ENCODE measurements at regions not wholly inside any gene's neighbourhood (a gene's known extent, or its start where the extent isn't known, plus 50 kb on each side); places are given as distances from the start of the nearest gene placed in this dataset.

GRCh38 chr1:8267307-8267706, 50.6 kb upstream of the SLC45A1 start:
- no peak for DNase-seq (ENCODE audit: low read depth)

DNA sequence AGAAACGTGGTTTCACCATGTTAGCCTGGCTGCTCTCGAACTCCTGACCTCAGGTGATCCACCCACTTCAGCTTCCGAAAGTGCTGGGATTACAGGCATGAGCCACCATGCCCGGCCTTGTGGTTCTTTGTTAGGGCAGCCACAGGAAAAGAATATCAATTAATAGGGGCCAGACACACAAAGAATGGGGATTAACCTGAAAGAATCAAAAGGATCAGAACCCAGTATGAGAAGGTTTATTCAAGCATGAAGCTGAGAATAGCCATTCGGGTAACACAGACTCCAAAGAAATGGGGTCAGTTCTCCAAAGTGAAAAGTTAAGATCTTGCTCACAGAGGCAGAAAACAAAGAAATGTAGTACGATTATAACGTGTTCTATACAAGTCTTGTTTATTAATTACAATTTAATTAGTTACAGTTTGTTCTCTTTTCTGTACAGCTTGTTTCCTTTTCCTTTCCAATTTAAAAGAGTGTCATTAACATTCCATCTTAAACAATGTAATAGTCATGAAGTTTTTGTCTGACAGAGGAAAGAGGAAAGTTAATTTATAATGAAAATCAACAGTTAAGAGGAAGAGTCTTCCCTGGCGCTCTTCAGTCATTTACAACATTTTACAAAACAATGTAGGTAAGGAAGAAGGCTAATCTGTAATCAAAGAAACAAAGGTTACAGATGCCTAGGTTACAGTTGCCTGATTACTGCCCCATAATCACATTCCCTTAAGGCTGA, 51.3 kb upstream of the SLC45A1 start:
- DNase-seq (ENCODE audit: low read depth): no peak

DNA sequence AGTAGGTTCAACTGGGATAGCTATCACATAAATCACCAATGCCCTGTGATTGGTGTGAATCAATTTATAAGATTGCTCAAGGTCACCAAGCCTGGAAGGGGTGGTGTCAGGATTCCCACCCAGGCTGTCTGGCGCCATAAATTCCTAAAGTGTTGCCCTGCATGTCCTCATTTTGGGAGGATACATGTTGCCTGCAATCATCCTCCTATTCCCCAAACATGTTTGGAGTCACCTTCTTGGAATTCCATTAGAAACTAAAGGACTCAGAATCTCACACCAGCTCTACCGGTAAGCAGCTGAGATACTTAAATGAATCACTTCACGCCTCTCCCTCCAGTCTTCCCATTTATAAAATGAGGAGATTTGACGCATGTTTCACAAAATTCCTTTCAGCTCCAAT, 54.1 kb upstream of the SLC45A1 start:
- DNase-seq (ENCODE audit: low read depth): no peak

GRCh38 chr1:8261398-8261762, 56.5 kb upstream of the SLC45A1 start:
- DNase-seq (ENCODE audit: low read depth): no peak

- DNase-seq (ENCODE audit: low read depth): no peak
These were observed 58.2 kb upstream of the SLC45A1 start for GRCh38 chr1:8259498-8260290.

DNA sequence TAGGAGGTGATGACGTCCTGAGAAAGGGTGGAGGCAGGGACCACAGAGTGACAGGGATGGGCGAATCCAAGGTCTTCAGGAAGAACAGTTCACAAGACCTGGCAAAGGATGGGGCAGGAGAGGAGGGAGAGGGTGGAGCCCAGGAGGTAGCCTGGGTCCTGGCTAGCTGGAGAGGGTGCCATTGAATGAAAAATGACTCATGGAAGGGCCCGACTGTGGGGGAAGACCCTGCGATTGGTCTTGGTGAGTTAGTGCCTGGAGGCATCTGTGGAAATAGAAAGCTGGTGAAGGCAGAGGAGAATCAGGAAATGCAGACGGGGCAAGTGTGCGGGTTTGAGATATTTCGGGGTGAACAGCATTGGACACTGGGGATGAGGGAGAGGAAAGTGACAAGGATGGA, 60.3 kb upstream of the SLC45A1 start:
- no peak for DNase-seq (ENCODE audit: low read depth)

GRCh38 chr1:8256321-8256720, 61.6 kb upstream of the SLC45A1 start:
- DNase-seq (ENCODE audit: low read depth): no peak

GRCh38 chr1:8255712-8256111, 62.2 kb upstream of the SLC45A1 start:
- DNase-seq (ENCODE audit: low read depth): no peak

DNA sequence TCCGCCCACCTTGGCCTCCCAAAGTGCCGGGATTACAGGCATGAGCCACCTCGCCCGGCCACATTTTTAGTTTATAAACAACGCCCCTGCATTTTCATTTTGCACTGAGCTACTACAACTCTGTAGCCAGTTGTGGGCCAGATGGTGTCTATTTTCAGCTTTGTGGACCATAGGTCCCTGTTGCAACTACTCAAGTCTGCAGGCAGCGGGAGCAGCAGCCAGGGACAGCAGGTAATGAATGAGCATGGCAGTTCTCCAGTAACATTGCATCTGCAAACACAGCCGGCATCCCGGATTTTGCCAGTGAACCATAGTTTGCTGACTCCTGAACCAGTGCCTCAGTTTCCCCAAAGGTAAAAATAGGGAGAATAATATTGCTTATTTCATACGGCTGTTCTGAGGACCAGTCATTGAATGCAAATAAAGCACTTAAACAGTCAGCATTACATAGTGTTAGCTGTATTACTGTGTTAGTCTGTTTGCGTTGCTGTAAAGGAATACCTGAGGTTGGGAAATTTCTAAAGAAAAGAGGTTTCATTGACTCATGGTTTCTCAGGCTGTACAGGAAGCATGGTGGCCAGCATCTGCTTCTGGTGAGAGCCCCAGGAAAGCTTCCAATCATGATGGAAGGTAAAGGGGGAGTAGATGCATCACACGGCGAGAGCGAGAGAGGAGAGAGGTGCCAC, 65.5 kb upstream of the SLC45A1 start:
- DNase-seq (ENCODE audit: low read depth): no peak

GRCh38 chr1:8251635-8252034, 66.3 kb upstream of the SLC45A1 start:
- no peak for DNase-seq (ENCODE audit: low read depth)

GRCh38 chr1:8249838-8250237, 68.1 kb upstream of the SLC45A1 start:
- DNase-seq (ENCODE audit: low read depth): no peak

- DNase-seq (ENCODE audit: low read depth): no peak
These were observed 70.0 kb upstream of the SLC45A1 start for GRCh38 chr1:8247811-8248436.

DNA sequence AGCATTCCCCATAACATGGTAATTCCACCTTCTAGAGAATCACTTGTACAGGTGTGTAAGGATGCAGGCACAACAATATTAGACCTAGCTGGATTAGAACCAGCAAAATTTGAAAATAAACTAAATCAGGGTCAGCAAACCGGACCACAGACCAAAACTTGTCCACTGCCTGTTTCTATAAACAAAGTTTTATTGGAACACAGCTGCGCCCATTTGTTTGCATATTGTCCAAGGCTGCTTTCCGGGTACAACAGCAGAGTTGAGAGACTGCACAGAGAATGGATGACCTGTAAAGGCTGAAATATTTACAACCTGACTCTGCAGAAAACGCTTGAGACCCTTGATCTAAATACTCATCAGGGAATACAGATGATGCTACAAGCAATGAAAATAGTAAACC, 73.6 kb upstream of the SLC45A1 start:
- no peak for DNase-seq (ENCODE audit: low read depth)

DNA sequence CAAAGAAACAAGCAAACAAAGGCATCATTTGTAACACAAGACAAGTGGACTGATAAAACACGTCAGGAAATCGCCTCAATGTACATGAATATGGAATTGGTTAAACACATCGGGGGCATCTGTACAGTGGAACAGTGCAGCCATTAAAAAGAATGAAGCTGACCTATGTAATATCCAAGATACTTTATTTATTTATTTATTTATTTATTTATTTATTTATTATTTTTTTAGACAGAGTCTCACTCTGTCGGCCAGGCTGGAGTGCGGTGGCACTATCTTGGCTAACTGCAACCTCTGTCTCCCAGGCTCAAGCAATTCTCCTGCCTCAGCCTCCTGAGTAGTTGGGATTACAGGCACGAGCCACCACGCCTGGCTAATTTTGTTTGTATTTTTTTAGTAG, 75.4 kb upstream of the SLC45A1 start:
- DNase-seq (ENCODE audit: low read depth): no peak

- no peak for DNase-seq (ENCODE audit: low read depth)
These were observed 76.4 kb upstream of the SLC45A1 start for GRCh38 chr1:8241417-8242014.

- DNase-seq (ENCODE audit: low read depth): no peak
These were observed 78.4 kb upstream of the SLC45A1 start for GRCh38 chr1:8239306-8240023.

- no peak for DNase-seq (ENCODE audit: low read depth)
These were observed 78.9 kb upstream of the SLC45A1 start for GRCh38 chr1:8239039-8239305.

DNA sequence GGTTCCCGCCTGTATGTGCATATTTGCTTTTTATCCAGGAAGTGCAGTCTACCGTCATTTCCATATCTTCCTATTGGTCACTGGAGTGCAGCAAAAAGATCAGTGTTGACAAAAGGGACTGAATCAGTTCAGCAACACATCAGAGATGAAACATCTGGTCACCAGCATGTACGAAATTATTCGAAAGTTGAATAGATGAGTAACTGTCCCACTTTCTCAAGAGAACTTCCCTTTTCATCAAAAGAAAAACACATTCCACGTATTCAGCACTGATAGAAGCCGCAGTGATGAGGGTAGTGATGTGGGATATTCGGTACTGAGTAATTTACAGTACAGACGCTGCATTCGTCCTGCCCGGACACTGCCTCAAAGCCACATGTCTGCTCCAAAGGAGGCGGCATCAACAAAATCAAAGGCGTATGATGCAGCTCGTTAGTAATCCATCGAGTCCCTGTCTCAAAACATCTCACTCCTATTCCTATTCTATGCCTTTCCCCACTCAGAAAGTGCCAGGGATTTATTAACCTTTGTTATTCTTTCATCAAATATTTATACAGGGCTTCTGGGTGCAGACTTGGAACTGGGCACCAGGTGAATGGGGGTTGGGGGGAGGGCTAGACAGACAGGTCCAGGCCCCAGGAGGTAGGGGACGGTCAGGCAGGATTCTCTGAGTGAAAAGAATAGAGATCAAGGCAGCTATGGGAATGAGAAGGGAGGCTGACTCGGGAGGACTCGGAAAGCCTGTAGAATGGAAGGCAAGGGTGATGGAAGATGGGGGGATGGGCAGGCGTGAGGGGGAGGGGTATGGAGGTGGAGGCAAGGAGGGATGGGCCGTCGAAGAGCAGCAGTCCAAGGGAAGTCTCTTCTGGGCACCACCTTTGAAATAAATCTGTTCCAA, 79.5 kb upstream of the SLC45A1 start:
- DNase-seq (ENCODE audit: low read depth): no peak

GRCh38 chr1:8232036-8232757, 85.7 kb upstream of the SLC45A1 start:
- DNase-seq (ENCODE audit: low read depth): no peak

- DNase-seq (ENCODE audit: low read depth): no peak
These were observed 87.7 kb upstream of the SLC45A1 start for GRCh38 chr1:8230292-8230621.
